ENCODE measurements at regions not wholly inside any gene's neighbourhood (a gene's known extent, or its start where the extent isn't known, plus 50 kb on each side); places are given as distances from the start of the nearest gene placed in this dataset.

- no peak for TF ChIP-seq CTCF (IDR thresholded peaks at IDR 0.05)
- TF ChIP-seq EZH2 (IDR thresholded peaks at IDR 0.05): no peak
- no peak for TF ChIP-seq EZH2phosphoT487 (IDR thresholded peaks at IDR 0.05)
These were observed 82.1 kb upstream of the BCHE start for GRCh38 chr3:165919284-165919683.
